CD4-positive, CD25-positive, alpha-beta regulatory T cell (primary cell): ENCODE measurements at regions not wholly inside any gene's neighbourhood (a gene's known extent, or its start where the extent isn't known, plus 50 kb on each side); places are given as distances from the start of the nearest gene placed in this dataset.

Experiments
- ATAC-seq, 2 donors: fragments of 150-1000 bp; cut with Tn5 transposase; one replicate each; pipeline ENCODE4 v1.10.0; 2021; ENCODE audit warnings: low read depth in 2 of 2, moderate number of reproducible peaks in 2 of 2, moderate library complexity in 1 of 2
- DNase-seq, 3 donors: peaks; one replicate each; pipeline versions ENCODE4 v3.0.0 to v3.0.0-alpha.2; 2012 to 2022; ENCODE audit warnings: mixed read lengths in 1 of 3
- H3K27ac ChIP-seq: one replicate; pipeline ENCODE4 v1.7.0; 2013; ENCODE audit warnings: mild to moderate bottlenecking, low read length; ENCODE audit not compliant: insufficient read depth, poor library complexity, severe bottlenecking
- H3K27me3 ChIP-seq: one replicate; pipeline ENCODE4 v1.7.0; 2013; ENCODE audit warnings: low read length; ENCODE audit not compliant: control insufficient read depth, insufficient read depth
- H3K36me3 ChIP-seq: one replicate; pipeline ENCODE4 v1.7.0; 2013; ENCODE audit warnings: mild to moderate bottlenecking, low read length, moderate library complexity; ENCODE audit not compliant: control insufficient read depth, insufficient read depth
- H3K4me1 ChIP-seq: 2 replicates; pipeline ENCODE4 v1.7.0; 2013; ENCODE audit warnings: mild to moderate bottlenecking, low read length; ENCODE audit not compliant: insufficient read depth, control insufficient read depth, poor library complexity, severe bottlenecking
- H3K4me3 ChIP-seq: one replicate; pipeline ENCODE4 v1.7.0; 2013; ENCODE audit warnings: low read depth, mild to moderate bottlenecking, low read length, moderate library complexity
- H3K9me3 ChIP-seq, 2 experiments: 1 replicate in 1 of 2; 2 replicates in 1 of 2; pipeline ENCODE4 v1.7.0; 2013; ENCODE audit warnings: low read length in 2 of 2, mild to moderate bottlenecking in 1 of 2, moderate library complexity in 1 of 2; ENCODE audit not compliant: control insufficient read depth in 2 of 2
- H3K27ac Mint-ChIP-seq, 3 donors: one replicate each; pipeline ENCODE4 v1.8.0; 2020 to 2022; ENCODE audit warnings: mild to moderate bottlenecking in 3 of 3, mixed read lengths in 3 of 3, moderate library complexity in 2 of 3
- H3K27me3 Mint-ChIP-seq: one replicate; pipeline ENCODE4 v1.8.0; 2022; ENCODE audit warnings: mild to moderate bottlenecking, mixed read lengths
- H3K36me3 Mint-ChIP-seq: one replicate; pipeline ENCODE4 v1.8.0; 2020; ENCODE audit warnings: mixed read lengths
- H3K4me1 Mint-ChIP-seq, 4 donors: one replicate each; pipeline ENCODE4 v1.8.0; 2020 to 2022; ENCODE audit warnings: mixed read lengths in 4 of 4, mild to moderate bottlenecking in 1 of 4
- H3K4me3 Mint-ChIP-seq, 4 donors: one replicate each; pipeline ENCODE4 v1.8.0; 2020 to 2022; ENCODE audit warnings: mild to moderate bottlenecking in 4 of 4, mixed read lengths in 4 of 4, moderate library complexity in 3 of 4
- H3K9me3 Mint-ChIP-seq, 7 donors: one replicate each; pipeline ENCODE4 v1.8.0; 2020 to 2022; ENCODE audit warnings: mixed read lengths in 7 of 7, mild to moderate bottlenecking in 3 of 7, moderate library complexity in 2 of 7

DNA sequence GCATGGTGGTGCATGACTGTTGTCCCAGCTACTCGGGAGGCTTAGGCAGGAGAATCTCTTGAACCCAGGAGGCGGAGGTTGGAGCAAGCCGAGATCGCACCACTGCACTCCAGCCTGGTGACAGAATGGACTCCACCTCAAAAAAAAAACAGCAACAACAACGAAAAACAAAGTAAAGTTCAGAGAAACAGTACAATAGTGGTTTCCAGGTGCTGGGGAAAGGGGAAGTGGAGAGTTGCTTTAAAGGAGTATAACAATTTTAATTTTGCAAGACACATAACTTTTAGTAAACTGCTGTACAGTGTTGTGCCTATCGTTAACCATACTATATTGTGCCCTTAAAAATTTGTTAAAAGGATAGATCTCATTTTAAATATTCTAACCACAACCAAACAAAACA, 662.7 kb upstream of the POT1 start:
- H3K36me3 ChIP-seq: no peaks in the 10 kb centered on the region
- H3K4me1 ChIP-seq: no peaks in the 10 kb centered on the region
- no peaks in the 10 kb centered on the region for H3K27me3 ChIP-seq
- H3K4me3 ChIP-seq: no peak overlapping the region
- no peaks in the 10 kb centered on the region for H3K27me3 Mint-ChIP-seq
- H3K27ac Mint-ChIP-seq: no peak overlapping the region
- no peak overlapping the region for H3K27ac ChIP-seq
- H3K4me3 Mint-ChIP-seq: no peak overlapping the region
- no peaks in the 10 kb centered on the region for H3K4me1 Mint-ChIP-seq
- ATAC-seq: no peak
- peaks cover 0 to 16% (median 4%) of the 10 kb centered on the region in 7 donors for H3K9me3 Mint-ChIP-seq
- no peaks in the 10 kb centered on the region for H3K9me3 ChIP-seq
- no peak for DNase-seq
- no peaks in the 10 kb centered on the region for H3K36me3 Mint-ChIP-seq

DNA sequence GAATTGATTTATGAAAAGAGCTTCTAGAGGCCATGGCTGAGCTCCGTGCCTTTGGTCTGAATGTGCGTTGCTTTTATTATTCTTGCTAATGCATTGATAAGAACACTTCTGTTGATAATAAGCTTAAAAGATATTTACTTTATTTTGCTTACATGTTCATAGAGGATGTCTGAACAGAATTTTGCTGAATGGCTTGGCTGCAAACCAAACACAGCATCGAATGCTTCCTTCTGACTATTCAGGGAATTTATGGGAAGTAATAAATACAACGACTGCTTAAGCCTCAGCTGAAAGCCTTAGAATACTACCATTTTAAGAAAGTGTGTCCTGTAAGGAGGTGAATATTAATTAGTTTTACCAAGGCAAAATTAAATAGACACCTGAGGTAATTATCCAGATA, 643.5 kb upstream of the POT1 start:
- ATAC-seq: no peak
- Histone ChIP-seq H3K9me3 (no peaks in the 10 kb centered on the region), H3K4me3 (no peak overlapping the region), H3K27me3 (no peaks in the 10 kb centered on the region), H3K27ac (no peak overlapping the region), H3K36me3 (no peaks in the 10 kb centered on the region), H3K4me1 (no peaks in the 10 kb centered on the region)
- Mint-ChIP-seq H3K9me3 (peaks cover 2 to 15% (median 9%) of the 10 kb centered on the region in 7 donors), H3K36me3 (no peaks in the 10 kb centered on the region), H3K4me3 (no peak overlapping the region), H3K27ac (no peak overlapping the region), H3K27me3 (no peaks in the 10 kb centered on the region), H3K4me1 (no peaks in the 10 kb centered on the region)
- DNase-seq: no peak

DNA sequence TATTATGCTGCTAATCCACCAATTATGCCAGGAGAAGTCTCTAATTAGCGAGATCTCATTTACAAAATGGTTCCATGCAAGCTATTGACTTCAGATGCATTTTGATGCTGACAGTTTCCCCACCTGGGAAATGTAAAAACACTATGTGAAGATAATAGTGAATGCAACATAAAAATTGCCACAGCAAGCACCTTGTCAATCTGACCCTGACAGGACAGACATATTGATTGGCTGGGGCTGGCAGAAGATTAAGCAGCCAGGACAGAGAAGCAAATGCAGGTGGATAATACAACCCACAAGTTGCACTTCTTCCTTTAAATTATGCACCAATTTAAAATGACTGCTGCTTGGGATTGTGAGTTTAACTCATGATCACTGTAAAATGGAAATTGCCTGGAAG, 642.8 kb upstream of the POT1 start:
- DNase-seq (no peak), ATAC-seq (no peak)
- H3K4me3 ChIP-seq: no peak overlapping the region
- no peaks in the 10 kb centered on the region for H3K4me1 ChIP-seq
- peaks cover 2 to 15% (median 7%) of the 10 kb centered on the region in 7 donors for H3K9me3 Mint-ChIP-seq
- H3K9me3 ChIP-seq: no peaks in the 10 kb centered on the region
- no peaks in the 10 kb centered on the region for H3K27me3 ChIP-seq
- H3K27ac Mint-ChIP-seq: no peak overlapping the region
- H3K4me1 Mint-ChIP-seq: no peaks in the 10 kb centered on the region
- H3K36me3 Mint-ChIP-seq: no peaks in the 10 kb centered on the region
- H3K4me3 Mint-ChIP-seq: no peak overlapping the region
- H3K36me3 ChIP-seq: no peaks in the 10 kb centered on the region
- H3K27ac ChIP-seq: no peak overlapping the region
- H3K27me3 Mint-ChIP-seq: no peaks in the 10 kb centered on the region

DNA sequence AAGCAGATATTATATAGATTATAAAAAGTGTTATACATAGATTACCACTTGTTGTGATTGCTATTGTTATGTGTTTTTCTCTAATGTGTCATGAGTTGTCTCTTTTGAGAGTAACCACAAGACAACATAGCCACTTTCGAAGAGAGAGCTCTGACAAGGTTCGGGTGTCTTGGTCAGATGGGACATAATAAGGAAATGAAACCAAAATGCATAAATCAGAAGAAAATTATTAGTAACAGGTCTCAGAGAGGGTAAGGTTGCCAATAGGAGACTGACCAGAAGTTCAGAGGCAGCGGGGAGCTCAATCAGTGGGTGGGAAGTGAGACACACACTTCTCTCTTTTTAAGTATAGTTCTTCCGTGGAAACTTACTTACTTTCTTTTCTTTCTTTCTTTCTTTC, 639.2 kb upstream of the POT1 start:
- ATAC-seq: no peak
- no peaks in the 10 kb centered on the region for H3K4me1 ChIP-seq
- DNase-seq: no peak
- peaks cover 0 to 10% (median 2%) of the 10 kb centered on the region in 7 donors for H3K9me3 Mint-ChIP-seq
- H3K36me3 ChIP-seq: no peaks in the 10 kb centered on the region
- H3K9me3 ChIP-seq: peaks cover 0 to 4% of the 10 kb centered on the region in 2 experiments
- H3K4me3 Mint-ChIP-seq: no peak overlapping the region
- no peaks in the 10 kb centered on the region for H3K27me3 Mint-ChIP-seq
- H3K4me1 Mint-ChIP-seq: no peaks in the 10 kb centered on the region
- no peak overlapping the region for H3K27ac ChIP-seq
- no peaks in the 10 kb centered on the region for H3K36me3 Mint-ChIP-seq
- no peaks in the 10 kb centered on the region for H3K27me3 ChIP-seq
- no peak overlapping the region for H3K4me3 ChIP-seq
- no peak overlapping the region for H3K27ac Mint-ChIP-seq

DNA sequence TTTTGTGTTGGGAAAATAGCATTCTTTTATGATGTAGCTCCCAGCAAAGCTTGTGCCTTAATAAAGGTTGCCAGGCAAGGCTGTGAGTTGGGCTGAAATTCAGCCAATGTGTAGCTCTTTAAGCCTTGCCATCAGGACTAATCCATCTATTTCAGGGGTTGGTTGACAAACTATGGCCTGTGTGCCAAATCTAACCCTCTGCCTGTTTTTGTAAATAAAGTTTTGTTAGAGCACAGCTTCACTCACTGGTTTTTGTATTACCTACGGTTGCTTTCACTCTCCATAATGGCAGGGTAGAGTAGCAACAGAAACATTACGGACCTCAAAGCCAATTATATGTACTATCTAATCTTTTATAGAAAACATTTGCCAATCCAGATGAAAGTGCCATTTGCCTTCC, 638.1 kb upstream of the POT1 start:
- Mint-ChIP-seq H3K36me3 (no peaks in the 10 kb centered on the region), H3K4me3 (no peak overlapping the region), H3K4me1 (no peaks in the 10 kb centered on the region), H3K9me3 (peaks cover 1 to 11% (median 4%) of the 10 kb centered on the region in 7 donors), H3K27ac (no peak overlapping the region), H3K27me3 (no peaks in the 10 kb centered on the region)
- ATAC-seq (no peak), DNase-seq (no peak)
- H3K36me3 ChIP-seq: no peaks in the 10 kb centered on the region
- H3K4me1 ChIP-seq: no peaks in the 10 kb centered on the region
- no peaks in the 10 kb centered on the region for H3K27me3 ChIP-seq
- peaks cover 0 to 7% of the 10 kb centered on the region in 2 experiments for H3K9me3 ChIP-seq
- no peak overlapping the region for H3K27ac ChIP-seq
- no peak overlapping the region for H3K4me3 ChIP-seq

DNA sequence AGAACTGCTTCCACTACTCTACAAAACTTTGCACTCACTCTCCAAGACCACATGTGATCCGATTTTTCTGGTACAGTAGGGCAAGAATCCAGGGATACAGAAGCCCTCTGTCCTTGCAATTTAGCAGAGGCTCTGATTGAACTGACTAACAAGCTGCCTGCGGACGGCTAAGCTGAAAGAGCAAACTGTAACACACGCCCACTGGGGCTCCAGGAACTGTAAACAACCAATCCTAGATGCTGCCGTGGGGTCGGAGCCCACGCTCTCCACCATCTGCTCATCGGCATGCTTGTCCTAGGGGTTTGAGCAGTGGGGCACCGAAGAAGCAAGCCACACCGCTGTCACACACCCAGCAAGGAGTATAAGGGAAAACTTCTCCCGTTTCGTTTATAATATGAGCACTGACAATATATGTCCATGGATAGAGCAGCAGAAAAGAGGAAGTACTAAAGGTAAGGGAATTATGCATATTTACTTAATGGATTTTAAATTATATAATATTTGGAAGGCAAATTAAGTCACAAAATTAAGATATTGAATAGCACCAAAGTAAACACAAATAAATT, 634.4 kb upstream of the POT1 start:
- Mint-ChIP-seq H3K27me3 (no peaks in the 10 kb centered on the region), H3K4me1 (no peaks in the 10 kb centered on the region), H3K4me3 (no peak overlapping the region), H3K36me3 (no peaks in the 10 kb centered on the region), H3K9me3 (peaks cover 0 to 16% (median 5%) of the 10 kb centered on the region in 7 donors), H3K27ac (no peak overlapping the region)
- ATAC-seq (no peak), DNase-seq (no peak)
- Histone ChIP-seq H3K27me3 (no peaks in the 10 kb centered on the region), H3K4me1 (no peaks in the 10 kb centered on the region), H3K27ac (no peak overlapping the region), H3K4me3 (no peak overlapping the region), H3K36me3 (no peaks in the 10 kb centered on the region), H3K9me3 (peaks cover 0 to 7% of the 10 kb centered on the region in 2 experiments)

DNA sequence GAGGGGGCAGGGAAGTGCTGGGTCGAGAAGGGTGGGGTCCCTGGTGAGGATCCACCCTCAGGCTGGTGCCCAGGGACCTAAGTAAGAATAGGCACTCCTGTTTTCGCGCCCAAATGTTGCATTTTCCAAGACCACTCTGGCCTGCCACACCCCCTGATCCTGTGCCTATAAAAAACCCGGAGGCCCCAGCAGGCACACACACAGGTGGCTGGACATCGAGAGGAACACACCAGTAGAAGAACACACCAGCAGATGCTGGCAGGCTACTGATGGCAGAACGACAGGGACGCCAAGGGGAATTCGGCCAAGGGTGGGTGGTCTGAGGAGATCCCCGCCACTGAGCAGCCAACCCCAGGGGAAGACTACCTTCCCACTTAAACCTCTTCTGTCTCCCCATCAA, 633.9 kb upstream of the POT1 start:
- no peaks in the 10 kb centered on the region for H3K27me3 ChIP-seq
- Mint-ChIP-seq H3K36me3 (no peaks in the 10 kb centered on the region), H3K9me3 (peaks cover 0 to 16% (median 3%) of the 10 kb centered on the region in 7 donors), H3K4me3 (no peak overlapping the region), H3K27me3 (no peaks in the 10 kb centered on the region), H3K27ac (no peak overlapping the region), H3K4me1 (no peaks in the 10 kb centered on the region)
- H3K9me3 ChIP-seq: peaks cover 0 to 7% of the 10 kb centered on the region in 2 experiments
- H3K4me3 ChIP-seq: no peak overlapping the region
- DNase-seq (no peak), ATAC-seq (no peak)
- H3K27ac ChIP-seq: no peak overlapping the region
- H3K4me1 ChIP-seq: no peaks in the 10 kb centered on the region
- no peaks in the 10 kb centered on the region for H3K36me3 ChIP-seq

DNA sequence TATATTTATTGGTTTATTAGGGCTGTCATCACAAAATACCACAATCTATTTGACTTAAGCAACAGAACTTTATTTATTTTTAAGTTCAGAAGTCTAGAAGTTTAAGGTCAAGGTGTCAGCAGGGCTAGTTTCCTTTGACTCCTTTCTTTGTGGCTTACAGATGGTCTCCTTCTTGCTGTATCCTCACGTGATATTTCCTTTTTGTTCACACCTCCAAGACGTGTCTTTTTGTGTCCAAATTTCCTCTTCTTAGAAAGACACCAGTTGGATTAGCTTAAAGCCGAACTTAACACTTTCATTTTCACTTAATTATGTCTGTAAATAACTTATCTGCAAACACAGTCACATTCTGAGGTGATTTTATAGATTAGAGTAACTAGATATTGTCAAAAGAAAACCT, 631.4 kb upstream of the POT1 start:
- Histone ChIP-seq H3K4me3 (no peak overlapping the region), H3K27me3 (no peaks in the 10 kb centered on the region), H3K4me1 (no peaks in the 10 kb centered on the region), H3K9me3 (peaks cover 0 to 7% of the 10 kb centered on the region in 2 experiments), H3K36me3 (no peaks in the 10 kb centered on the region), H3K27ac (no peak overlapping the region)
- Mint-ChIP-seq H3K4me1 (no peaks in the 10 kb centered on the region), H3K27me3 (no peaks in the 10 kb centered on the region), H3K36me3 (no peaks in the 10 kb centered on the region), H3K4me3 (no peak overlapping the region), H3K27ac (no peak overlapping the region), H3K9me3 (peaks cover 0 to 16% (median 7%) of the 10 kb centered on the region in 7 donors)
- no peak for DNase-seq
- ATAC-seq: no peak
